ENCODE measurements at regions not wholly inside any gene's neighbourhood (a gene's known extent, or its start where the extent isn't known, plus 50 kb on each side); places are given as distances from the start of the nearest gene placed in this dataset.
"Not testable (repeated sequence)": the region's sequence is repeated elsewhere in the genome, so short reads cannot be mapped to it uniquely, and the experiment has no call there.

DNA sequence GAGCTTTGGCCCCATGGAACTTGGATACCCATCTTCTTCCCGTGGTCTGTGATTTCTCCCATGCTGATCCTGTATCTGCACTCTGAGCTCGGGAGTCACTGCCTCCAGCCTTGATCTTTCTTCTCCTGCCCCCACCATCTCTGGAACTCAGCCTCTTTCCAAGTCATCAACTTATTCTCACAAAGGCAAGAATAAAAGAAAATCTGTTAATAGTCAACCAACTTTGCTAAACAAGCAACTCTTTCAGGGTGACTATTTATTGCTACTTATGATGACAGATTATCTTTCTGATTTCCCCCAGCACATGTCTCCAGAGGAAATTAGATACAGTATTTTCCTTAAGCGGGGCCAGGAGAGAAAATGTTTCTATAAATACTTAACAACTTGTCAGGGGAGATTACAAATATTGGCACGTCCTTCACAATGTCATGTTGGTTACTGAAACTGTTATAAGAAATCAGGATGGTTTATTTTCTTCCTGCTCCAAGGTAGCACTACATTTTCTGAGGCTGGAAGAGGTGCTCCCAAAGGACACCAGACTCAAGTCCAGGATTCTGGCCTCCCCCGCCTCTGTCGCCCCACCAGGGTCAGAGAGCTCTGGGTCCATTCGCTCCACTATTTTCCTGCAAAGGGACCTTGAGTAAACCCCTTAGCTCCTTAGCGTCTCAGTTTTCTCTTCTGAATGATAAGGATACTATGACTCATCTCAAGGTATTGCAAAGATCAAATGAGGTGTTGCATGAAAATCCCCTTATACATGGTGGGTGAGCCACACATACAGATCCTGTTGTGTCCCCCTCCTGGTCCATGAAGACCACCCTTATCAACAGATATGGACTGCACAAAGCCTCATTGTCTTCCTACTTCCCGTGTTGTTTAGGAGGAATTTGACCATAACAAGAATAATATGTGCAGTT lies 205.2 kb upstream of the WSCD1 start:
- DNase-seq (ENCODE audit: low read depth in 2 of 2) = no peak

DNA sequence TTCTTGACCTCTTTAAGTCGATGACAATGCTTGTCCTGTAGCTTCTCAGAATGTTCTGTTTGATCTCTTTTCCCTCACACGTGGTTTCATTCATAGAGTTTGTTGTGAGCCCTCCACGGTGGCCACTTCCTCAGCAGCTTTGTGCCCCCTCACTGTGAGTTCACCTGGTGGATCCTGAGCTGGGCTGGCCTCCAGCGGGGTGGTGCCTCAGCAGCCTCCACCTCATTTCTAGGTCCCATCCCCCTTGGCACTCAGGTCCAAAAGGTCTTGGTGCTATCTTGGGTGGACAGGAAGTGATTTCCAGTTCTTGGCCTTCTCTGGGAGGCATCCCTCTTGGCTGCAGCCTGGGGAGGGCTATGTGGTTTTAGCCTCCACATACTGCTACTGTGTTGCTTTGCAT lies 203.2 kb upstream of the WSCD1 start:
- DNase-seq (ENCODE audit: low read depth in 2 of 2) = no peak

DNA sequence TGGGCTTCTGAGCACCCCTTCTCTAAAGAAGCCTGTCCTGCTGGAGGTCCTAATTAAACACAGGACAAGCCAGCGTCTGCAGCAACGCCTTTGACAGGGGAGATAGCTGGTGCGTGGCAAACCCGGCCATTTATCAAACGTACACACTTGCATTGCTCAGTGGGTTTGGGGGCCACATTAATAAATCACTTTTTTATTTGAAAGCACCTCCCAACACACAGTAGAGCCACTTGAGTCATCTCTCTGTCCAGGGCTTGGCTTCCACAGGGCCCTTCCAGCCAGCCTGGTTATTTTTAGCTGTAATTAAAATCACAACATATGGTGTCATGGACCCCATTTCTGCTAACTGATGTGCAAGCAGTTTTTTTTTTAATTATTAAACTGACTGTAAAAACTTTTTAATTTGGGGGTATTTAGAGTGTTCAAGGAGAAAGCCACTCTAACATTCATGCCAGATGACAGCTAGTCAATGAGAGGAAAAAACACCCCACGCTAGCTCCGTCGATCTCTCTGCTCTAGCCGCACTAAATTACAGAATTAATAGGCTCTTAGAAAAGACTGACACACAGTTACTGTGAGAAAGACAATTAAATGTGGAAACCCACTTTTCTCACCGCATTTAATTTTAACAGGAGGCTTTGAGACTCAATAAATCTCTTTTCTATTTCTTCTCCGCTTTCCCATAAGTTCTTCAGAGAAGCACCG lies 201.0 kb upstream of the WSCD1 start:
- no peak for DNase-seq (ENCODE audit: low read depth in 2 of 2)

DNA sequence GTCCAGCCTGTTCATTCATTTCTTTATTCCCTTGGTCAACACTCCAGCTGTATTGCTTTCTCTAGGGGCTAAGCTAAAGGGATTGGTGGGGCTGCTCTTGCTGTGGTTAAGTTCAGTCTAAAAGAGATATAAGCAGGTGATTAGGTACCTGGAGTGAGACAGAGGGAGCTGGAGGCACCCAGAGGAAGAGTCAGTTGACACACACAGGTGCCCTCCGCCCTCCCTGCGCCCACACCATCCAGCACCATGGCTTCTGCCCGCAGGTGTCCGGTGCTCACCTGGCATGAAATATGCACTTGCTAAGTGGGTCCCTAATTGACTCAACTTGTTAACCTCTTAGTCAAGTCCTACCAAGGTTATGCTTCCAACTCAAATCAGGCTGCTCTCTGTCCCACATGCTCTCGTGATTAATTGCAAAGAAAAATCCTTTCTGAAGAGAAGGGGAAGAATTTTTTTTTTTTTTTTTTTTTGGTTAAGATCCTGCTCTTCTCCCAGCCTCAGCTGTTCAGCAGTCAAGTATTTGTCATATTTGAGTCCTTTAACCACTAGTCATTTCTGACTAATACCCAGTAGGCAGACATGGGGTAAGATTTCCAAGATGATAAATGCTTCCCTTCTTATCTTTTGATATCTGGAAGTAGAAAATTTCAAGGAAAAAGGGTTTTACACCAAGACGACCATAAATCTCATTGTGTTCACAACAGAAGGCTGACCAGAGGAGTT lies 199.8 kb upstream of the WSCD1 start:
- no peak for DNase-seq (ENCODE audit: low read depth in 2 of 2)

DNA sequence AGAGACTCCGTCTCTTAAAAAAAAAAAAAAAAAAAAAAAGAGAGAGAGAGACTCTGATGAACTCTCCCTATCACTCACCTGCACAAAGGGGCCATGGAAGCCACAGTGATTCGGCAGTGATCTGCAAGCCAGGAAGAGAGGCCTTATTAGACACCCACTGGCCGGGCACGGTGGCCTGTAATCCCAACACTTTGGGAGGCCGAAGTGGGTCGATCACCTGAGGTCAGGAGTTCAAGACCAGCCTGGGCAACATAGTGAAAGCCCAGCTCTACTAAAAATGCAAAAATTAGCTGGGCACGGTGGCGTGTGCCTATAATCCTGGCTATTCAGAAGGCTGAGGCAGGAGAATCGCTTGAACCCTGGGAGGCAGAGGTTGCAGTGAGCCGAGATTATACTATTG lies 198.5 kb upstream of the WSCD1 start:
- DNase-seq (ENCODE audit: low read depth in 2 of 2) = no peak

DNA sequence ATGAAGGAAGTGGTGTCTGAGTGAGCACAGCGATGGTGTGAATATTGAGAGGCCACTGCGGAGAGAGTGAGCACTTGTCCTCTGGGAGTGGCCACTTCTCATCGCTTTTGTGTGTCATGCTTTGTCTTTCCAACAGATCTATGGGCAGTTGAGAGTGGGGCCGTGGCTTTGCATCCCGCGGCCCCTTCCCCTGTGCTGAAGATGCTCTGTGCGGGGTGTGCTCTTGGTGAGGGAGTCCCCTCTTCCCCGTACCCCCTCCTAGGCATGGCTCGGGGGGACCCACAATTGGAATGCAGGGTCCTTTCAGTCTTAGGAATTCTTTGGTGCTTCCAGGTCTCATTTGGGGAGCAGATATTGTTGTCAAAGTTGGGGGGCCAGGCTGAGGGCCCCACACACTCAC lies 197.3 kb upstream of the WSCD1 start:
- DNase-seq (ENCODE audit: low read depth in 2 of 2) = no peak

DNA sequence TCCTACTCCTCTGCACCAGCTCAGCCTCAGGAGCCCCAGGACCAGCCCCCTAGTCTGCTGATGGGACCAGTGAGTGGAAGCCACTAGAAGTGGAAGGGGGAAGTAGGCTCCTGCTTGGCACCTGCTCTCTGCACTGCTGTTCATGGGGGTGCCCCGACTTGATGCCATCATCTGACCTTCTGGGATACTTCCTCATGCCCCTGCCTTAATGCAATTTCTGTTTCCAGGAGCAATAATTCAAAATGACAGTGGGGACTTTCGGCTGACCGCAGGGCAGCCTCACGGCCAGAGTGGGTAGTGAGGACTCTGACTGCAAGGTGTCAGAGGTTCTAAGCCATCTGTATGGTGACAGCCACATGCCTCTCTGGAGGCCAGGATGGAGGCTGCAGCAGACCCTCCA lies 196.4 kb upstream of the WSCD1 start:
- no peak for DNase-seq (ENCODE audit: low read depth in 2 of 2)

DNA sequence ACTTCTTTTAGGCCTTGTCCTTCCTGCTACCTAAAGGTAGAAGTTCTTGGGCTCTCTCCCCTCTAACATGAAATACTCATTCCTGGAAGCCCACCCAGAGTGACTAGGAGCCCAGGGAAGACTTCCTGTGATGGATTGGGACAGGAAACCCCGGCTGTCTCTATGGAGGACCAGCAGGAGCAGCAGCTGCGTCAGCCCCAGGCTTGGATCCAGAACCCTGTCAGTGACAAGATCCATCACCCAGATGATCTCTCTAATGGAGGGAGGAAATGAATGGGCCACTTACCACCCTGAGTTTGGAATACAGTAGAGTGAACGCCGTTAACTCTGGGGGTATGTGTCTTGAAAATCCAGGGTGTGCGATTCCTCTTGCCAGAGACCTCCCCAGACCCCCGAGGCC lies 195.7 kb upstream of the WSCD1 start:
- DNase-seq (ENCODE audit: low read depth in 2 of 2) = no peak

DNA sequence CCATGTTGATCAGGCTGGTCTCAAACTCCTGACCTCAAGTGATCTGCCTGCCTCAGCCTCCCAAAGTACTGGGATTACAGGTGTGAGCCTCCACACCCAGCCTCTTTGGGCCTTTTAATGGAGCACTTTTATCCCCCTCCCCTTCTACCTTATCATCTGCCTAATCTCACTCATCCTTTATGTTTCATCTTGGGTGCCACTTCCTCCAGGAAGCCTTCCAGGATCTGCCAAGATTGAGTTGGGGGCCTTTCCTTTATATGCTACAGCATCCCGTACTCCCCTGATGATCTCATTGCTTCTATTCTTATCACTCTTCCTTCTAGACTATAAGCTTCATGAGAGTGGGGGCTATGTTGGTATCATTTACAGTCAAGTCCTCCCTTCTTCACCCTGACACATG lies 192.8 kb upstream of the WSCD1 start:
- no peak for DNase-seq (ENCODE audit: low read depth in 2 of 2)

DNA sequence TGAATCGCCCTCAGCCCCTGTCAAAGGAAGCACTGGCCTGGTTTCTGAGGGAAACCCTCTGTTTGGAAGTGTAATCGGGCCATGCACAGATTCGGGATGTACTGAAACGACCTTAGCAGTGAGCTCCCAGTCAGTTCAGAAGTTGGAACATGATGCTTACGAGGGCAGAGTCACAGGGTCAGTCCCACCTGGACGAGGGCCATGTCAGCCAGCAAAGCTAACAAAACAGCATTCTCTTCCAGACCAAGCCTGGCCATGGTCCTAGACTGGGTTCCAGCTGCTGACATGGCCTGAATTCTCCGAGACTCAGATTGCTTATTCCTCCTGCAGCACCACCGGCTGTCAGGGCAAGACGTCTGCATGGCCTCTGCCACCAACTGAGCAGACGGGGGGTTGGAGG lies 192.2 kb upstream of the WSCD1 start:
- no peak for DNase-seq (ENCODE audit: low read depth in 2 of 2)

DNA sequence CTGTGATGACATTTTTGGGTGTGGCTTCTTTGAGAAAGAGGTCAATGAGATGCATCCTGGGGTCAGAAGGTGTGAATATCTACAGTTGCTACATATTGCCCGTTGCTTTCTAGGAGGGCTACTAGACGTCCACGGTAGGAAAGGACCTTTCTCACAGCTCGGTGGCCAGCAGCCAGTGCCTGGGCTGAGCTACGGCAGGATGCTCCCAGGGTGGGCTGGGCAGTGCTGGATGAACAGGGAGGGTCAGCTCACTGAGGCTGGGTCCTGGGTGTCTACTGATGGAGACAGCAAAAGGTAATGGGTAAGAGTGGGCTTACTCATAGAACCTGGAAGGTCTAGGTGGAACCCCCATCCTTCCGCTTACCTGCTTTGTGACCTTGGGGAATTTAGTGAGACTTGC lies 188.3 kb upstream of the WSCD1 start:
- DNase-seq (ENCODE audit: low read depth in 2 of 2) = no peak

DNA sequence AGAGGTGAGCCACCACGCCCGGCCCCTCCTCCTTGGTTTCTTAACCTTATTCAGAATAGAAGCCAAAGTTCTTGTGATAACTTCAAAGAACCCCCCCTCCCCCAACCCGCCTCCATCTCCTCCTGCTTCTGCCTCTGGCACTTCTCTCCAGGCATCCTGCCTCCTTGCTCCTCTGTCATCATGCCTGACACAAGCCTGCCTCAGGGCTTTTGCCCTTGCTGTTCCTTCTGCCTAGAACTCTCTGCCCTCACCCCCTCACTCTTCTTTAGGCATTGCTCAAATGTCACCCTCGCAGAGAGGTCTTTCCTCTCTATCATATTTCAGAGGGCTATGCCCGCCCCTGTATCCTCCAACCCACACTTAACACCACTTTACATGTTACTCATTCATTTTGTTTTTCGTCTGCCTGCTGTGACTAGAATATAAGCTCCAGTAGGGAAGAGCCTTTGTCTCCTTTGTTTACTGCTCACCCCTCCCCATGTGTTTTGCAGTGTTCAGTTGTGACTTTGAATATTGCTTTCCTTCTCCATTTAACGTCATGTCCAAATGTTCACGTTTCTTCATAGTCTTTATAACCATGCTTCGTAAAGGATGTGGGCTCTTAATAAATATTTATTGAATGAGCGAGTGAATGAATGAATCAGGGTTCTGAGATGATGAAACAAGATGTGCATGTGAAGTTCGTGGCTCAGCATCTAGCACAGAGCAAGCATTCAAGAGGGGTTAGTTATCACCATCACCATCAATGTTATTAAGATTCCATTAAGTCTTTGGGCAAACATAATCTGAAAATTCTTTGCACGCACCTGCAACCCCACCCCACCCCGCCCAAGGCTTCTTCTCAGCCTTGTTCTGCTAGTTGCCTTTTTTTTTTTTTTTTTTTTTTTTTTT lies 186.2 kb upstream of the WSCD1 start:
- DNase-seq (ENCODE audit: low read depth in 2 of 2) = no peak

DNA sequence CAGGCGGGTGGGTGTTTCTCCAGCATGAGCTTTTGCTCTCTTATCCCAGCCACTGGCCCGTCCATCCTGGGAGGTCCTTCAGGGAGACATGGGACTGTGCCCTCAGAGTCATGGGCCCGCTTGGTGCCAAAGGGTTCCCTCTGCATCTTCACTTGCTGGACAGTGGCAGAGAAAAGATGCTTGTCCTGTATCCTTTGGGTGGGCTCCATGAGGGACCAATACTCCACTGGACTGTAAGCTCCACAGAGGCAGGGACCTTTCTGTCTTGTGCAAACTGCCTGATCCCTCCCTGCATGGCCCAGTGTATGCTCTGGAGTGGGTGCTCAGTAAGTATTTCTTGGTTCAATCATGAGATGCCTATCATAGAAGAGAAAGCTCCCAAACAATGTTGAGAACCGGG lies 184.8 kb upstream of the WSCD1 start:
- no peak for DNase-seq (ENCODE audit: low read depth in 2 of 2)

DNA sequence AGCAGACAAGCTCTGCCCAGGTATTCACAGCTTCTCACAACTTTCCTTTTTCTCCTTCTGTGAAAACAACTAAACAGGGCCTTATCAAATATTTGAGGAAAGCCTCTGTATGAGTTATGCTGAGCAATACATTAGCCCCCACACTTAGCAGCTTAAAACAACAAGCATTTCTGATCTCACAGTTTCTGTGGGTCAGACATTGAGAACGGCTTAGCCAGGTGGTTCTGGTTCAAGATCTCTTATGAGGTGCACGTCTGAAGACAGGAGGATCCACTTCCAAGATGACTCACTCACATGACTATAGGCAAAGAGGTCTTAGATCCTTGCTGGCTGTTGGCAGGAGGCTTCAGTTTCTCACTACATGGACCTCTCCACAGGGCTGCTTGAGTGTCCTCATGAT lies 181.4 kb upstream of the WSCD1 start:
- DNase-seq (ENCODE audit: low read depth in 2 of 2) = no peak

DNA sequence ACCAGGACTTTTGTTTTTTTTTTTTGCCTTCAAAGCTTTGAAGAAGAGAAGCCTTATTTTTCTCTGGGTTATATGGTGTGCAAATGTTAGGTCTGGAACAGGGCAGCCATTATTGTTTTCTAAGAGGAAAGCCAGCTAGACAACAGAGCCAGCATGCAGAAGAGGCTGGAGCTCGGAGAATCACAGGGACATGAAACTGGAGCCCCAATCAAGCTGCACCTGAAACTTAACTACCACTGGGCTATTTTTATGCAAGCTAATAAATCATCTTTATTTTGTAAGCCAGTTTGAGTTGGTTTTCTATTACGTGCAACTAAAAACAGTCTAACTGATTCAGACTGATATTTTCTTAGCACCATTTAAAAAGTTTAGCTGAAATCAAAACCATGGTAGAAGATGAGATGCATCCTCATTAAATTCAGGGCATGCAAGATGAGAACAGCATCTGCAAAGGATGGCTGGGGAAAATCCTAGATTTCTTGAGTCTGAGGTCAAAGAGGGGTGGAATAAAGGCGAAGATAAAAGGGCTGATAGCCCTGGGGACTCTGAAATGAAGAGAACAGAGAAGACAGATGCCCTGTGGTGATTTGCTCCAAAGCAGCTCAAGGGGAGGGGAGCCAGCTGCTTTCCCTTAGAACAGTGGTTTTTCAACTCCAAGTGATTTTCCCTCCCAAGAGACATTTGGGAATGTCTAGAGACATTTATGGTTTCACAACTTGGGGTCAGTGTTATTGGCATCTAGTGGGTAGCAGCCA lies 177.1 kb upstream of the WSCD1 start:
- DNase-seq (ENCODE audit: low read depth in 2 of 2) = no peak

DNA sequence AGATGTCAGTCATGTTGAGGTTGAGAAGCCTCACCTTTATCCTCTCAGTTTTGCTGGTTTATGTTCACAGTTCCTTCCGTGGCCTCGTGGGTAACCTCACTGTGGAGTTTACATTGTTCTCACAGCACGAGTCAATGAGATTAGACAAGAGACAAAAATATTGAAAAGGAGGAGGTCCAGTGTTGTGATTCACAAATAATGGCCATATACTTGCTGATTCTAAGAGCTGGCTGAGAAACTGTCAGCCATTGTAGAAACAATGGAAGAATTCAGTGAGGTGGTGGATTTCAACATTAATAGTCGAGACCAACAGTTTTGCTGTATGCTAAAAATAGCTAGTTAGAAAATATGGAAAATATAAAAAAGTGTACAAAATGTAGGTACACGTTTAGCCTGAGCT lies 176.4 kb upstream of the WSCD1 start:
- DNase-seq (ENCODE audit: low read depth in 2 of 2) = no peak

DNA sequence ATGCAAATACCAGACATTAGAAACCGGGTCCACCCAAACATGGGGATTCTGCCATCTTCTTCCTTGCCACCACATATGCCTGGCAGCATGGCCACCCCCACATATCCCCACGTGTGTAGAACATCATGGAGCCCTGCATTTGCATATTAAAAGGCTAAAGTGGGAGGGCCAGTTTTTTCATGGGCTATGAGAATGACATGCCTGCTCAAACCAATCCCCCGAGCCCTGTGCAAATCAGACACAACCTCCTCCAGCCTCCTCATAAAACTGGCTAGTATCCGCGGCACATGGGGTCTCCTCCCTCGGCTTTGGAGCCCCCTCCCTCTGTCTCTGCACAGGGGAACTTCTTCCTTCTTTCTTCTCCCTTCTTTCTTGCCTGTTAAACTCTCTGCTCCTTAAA lies 174.9 kb upstream of the WSCD1 start:
- no peak for DNase-seq (ENCODE audit: low read depth in 2 of 2)

DNA sequence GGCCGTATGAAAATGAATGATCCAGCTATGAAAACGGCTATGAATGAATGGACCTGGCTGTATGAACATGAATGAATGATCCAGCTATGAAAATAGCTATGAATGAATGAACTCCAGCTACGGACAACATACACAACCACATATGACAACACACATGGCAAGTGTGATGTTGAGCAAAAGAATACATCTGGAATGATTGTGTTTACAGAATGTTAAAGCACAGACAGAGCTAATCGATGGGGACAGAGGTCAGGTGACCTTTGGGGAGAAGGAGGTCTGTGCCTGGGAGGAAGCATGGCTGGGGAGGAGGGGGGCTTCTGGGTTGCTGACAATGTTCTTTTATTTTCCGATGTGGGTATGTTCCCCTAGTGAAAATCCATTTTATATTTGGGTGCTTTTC lies 174.0 kb upstream of the WSCD1 start:
- DNase-seq (ENCODE audit: low read depth in 2 of 2) = no peak

DNA sequence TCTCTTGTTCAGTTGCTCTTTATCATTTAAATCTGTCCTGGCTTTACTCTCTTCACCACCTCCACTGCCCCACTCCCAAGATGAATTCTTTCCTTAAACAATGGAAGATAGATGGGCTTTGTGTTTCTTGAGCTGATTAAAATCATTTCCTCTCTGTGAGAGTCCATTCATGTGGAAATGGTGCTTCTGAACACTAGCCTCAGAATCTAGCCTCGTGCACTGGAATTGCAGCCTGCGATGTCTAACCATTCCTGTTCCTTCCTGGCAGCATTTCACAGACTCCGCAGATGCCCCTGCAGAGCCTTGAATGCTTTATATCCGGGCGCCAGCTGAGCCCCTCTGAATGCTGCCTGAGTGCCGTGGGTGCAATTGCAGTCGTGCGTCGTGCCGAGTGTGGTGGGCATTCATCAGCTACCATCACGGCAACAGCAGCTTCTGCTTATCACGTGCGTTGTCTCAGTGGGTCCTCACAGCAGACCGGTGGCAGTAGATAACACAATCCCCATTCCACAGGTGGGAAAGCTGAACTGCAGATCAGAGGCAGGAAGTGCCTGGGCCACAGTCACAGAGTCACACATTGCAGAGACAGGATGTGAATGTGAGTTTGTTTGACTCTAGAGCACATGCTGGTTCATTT lies 172.8 kb upstream of the WSCD1 start:
- DNase-seq (ENCODE audit: low read depth in 2 of 2) = no peak

DNA sequence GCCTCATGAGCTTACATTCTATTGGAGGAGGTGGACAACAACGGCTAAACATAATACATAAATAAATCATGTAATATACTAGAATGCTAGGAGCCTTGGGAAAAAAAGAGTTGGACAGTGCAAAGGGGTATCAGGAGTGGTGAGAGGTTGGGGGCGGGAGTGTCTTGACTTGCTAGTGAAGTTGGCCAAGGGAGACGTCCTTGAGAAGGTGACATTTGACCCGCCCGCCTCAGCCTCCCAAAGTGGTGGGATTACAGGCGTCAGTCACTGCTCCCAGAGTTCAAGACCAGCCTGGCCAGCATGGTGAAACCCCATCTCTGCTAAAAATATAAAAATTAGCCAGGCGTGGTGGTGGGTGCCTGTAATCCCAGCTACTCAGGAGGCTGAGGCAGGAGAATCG lies 172.2 kb upstream of the WSCD1 start:
- not testable (repeated sequence) for DNase-seq (ENCODE audit: low read depth in 2 of 2)

All from stimulated activated CD8-positive, alpha-beta memory T cell treated with anti-CD3 and anti-CD28 coated beads, Interleukin-2, amount 100 ng/mL, for 48 hours (primary cell).